OCI-LY7 (cell line): ENCODE measurements at regions not wholly inside any gene's neighbourhood (a gene's known extent, or its start where the extent isn't known, plus 50 kb on each side); places are given as distances from the start of the nearest gene placed in this dataset.

Experiments used
- EZH2phosphoT487 ChIP-seq: fragments of 200-600 bp; sonication (generic); IDR thresholded peaks from 2 replicates; pipeline ENCODE4 v1.6.1; 2018; ENCODE audit warnings: low read depth, borderline replicate concordance, mild to moderate bottlenecking, mixed run types, antibody characterized with exemption, low read length, moderate library complexity, mixed read lengths
- TF ChIP-seq, protein P1 (sequence below): fragments of 200-600 bp; sonication (generic); conservative IDR thresholded peaks from 2 replicates; pipeline ENCODE4 v1.5.1; 2014; ENCODE audit warnings: mild to moderate bottlenecking, antibody characterized with exemption, low read length, moderate library complexity, mixed read lengths

DNA sequence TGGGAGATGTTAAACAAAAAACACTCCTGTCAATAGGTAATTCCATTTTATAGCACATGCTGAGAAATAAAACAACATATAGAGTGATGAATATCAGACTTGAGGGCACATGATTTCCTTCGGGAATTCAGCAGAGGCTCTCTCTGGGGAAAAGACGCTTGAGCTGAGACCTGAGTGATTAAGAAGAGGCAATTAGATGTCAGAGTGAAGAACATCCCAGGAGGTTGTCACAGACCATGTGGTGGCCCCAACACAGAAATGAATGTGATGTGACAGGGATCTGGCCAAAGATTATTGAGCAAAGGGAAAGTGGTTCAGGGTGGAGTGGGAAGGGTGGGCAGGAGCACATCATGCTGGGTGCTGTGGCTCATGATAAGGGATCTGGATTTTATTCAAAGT lies 254.7 kb downstream of the RAD51AP2 start:
- TF ChIP-seq, protein P1, sequence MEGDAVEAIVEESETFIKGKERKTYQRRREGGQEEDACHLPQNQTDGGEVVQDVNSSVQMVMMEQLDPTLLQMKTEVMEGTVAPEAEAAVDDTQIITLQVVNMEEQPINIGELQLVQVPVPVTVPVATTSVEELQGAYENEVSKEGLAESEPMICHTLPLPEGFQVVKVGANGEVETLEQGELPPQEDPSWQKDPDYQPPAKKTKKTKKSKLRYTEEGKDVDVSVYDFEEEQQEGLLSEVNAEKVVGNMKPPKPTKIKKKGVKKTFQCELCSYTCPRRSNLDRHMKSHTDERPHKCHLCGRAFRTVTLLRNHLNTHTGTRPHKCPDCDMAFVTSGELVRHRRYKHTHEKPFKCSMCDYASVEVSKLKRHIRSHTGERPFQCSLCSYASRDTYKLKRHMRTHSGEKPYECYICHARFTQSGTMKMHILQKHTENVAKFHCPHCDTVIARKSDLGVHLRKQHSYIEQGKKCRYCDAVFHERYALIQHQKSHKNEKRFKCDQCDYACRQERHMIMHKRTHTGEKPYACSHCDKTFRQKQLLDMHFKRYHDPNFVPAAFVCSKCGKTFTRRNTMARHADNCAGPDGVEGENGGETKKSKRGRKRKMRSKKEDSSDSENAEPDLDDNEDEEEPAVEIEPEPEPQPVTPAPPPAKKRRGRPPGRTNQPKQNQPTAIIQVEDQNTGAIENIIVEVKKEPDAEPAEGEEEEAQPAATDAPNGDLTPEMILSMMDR = no peak
- no peak for TF ChIP-seq EZH2phosphoT487
